GM12864 (cell line): ENCODE measurements at regions not wholly inside any gene's neighbourhood (a gene's known extent, or its start where the extent isn't known, plus 50 kb on each side); places are given as distances from the start of the nearest gene placed in this dataset.

Experiments
- DNase-seq: peaks from one replicate; pipeline ENCODE4 v3.0.0-alpha.2; 2011; ENCODE audit warnings: low read depth
- H3K4me3 ChIP-seq: 2 replicates; pipeline ENCODE4 v1.5.1; 2011; ENCODE audit warnings: mild to moderate bottlenecking, low read depth, low read length, control low read depth
- TF ChIP-seq, protein P1 (sequence below): IDR thresholded peaks from 2 replicates; pipeline ENCODE4 v1.5.1; 2011; ENCODE audit warnings: low read depth, mild to moderate bottlenecking, moderate library complexity, low read length, control low read depth, inconsistent platforms; ENCODE audit errors: missing control alignments

DNA sequence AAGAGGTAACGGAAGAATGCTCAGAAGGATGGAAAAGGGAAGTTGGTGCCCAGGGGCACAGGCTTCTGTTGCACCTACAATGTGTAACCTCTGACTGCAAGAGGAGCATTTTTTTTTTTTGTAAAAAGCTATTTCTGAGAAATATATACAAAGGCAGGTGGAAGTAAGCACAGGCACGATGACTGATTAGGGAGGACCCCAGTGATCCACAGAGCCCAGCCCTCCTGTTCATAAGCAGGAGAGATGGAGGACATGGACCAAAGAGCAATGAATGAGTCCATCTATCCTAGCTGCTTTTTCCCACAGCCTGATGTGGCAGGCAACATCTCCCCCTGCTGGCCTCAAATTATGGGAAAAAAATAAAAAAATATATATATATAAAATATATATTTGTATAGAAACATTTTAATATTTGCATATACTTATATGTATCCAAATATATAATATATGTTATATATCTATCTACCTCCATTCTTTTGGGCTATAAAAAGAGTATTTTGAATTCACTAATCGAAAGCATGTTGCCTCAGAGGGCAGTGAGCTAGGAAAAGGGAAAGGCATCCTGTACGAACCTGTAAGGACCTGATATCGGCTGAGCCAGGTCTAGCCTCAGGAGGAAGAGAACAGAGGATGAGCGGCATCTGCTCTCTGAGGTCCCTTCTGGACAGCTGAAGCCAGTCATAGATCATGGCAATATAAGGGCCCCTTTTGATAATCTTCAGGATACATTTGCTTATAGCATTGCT is 166.0 kb upstream of the STK17B start:
- no peak overlapping the region for H3K4me3 ChIP-seq
- TF ChIP-seq, protein P1, sequence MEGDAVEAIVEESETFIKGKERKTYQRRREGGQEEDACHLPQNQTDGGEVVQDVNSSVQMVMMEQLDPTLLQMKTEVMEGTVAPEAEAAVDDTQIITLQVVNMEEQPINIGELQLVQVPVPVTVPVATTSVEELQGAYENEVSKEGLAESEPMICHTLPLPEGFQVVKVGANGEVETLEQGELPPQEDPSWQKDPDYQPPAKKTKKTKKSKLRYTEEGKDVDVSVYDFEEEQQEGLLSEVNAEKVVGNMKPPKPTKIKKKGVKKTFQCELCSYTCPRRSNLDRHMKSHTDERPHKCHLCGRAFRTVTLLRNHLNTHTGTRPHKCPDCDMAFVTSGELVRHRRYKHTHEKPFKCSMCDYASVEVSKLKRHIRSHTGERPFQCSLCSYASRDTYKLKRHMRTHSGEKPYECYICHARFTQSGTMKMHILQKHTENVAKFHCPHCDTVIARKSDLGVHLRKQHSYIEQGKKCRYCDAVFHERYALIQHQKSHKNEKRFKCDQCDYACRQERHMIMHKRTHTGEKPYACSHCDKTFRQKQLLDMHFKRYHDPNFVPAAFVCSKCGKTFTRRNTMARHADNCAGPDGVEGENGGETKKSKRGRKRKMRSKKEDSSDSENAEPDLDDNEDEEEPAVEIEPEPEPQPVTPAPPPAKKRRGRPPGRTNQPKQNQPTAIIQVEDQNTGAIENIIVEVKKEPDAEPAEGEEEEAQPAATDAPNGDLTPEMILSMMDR, result no peak
- DNase-seq, result no peak

GRCh38 chr2:196338440-196338839 is 167.1 kb upstream of the STK17B start:
- DNase-seq, result no peak
- TF ChIP-seq, protein P1, result no peak

GRCh38 chr2:196341277-196341841 is 170.0 kb upstream of the STK17B start:
- no peak overlapping the region for H3K4me3 ChIP-seq
- TF ChIP-seq, protein P1, result no peak
- no peak for DNase-seq

More at GRCh38 chr2:196338440-196338839, 167.1 kb upstream of the STK17B start:
- no peak overlapping the region for H3K4me3 ChIP-seq

DNA sequence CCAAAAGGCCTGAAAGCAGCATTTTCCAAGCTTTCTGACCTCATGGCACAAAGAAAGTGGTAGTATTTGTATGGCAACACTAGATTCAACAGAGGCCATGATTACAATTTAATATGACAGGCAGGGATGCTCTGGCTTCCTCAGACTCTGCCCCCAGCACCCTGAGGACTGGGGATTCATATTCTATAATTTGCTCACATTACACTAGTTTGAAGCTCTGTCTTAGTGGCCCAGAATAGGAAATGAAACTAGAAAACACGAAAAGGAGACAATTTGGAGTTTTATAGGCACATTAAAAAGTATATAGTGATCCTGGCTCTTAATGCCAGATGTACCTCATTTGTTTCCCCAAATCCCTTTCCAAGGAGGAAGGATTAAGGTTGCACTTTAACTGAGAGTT is 173.0 kb upstream of the STK17B start:
- no peak overlapping the region for H3K4me3 ChIP-seq
- TF ChIP-seq, protein P1, result no peak
- no peak for DNase-seq

- no peak for DNase-seq
- TF ChIP-seq, protein P1, result no peak
Measured at GRCh38 chr2:196353717-196354116, 182.3 kb upstream of the STK17B start.

GRCh38 chr2:196354186-196354585 is 182.8 kb upstream of the STK17B start:
- no peak for DNase-seq
- no peak overlapping the region for H3K4me3 ChIP-seq
- TF ChIP-seq, protein P1, result no peak

More at GRCh38 chr2:196353717-196354116, 182.3 kb upstream of the STK17B start:
- H3K4me3 ChIP-seq, result no peak overlapping the region
